ENCODE measurements at regions not wholly inside any gene's neighbourhood (a gene's known extent, or its start where the extent isn't known, plus 50 kb on each side); places are given as distances from the start of the nearest gene placed in this dataset.
"Not testable (repeated sequence)": the region's sequence is repeated elsewhere in the genome, so short reads cannot be mapped to it uniquely, and the experiment has no call there.

- H3K9me3 ChIP-seq (ENCODE audit: control insufficient read depth in 4 of 4, low read length in 3 of 4), result no peaks in the 10 kb centered on the region
- peaks cover 0 to 5% (median 0%) of the 10 kb centered on the region in 4 donors for H3K27me3 ChIP-seq (ENCODE audit: control insufficient read depth in 4 of 4, insufficient read depth in 4 of 4, low read length in 3 of 4)
- H3K27ac ChIP-seq (ENCODE audit: low read depth in 1 of 2, low read length in 2 of 2), result no peak overlapping the region
- no peak for DNase-seq (ENCODE audit: low spot score)
- H3K9ac ChIP-seq (ENCODE audit: low read depth in 1 of 2, low read length in 2 of 2), result no peak overlapping the region
- H3K36me3 ChIP-seq (ENCODE audit: control insufficient read depth in 4 of 4, insufficient read depth in 3 of 4, low read depth in 1 of 4, low read length in 3 of 4), result no peaks in the 10 kb centered on the region
- 87% methylated on average over 4 of the region's 4 CpGs for WGBS
- H3K4me1 ChIP-seq (ENCODE audit: control insufficient read depth in 4 of 4, insufficient read depth in 4 of 4, low read length in 3 of 4), result peaks cover 0 to 6% (median 4%) of the 10 kb centered on the region in 4 donors
- no peak for TF ChIP-seq CTCF (IDR thresholded peaks at IDR 0.05; ENCODE audit: low read depth, low read length, missing input control)
- TF ChIP-seq HNF4A (conservative IDR thresholded peaks at IDR 0.05), result no peak
- no peak for TF ChIP-seq RAD21 (IDR thresholded peaks at IDR 0.05)
- TF ChIP-seq MAX (IDR thresholded peaks at IDR 0.05), result no peak
- no peak for TF ChIP-seq FOXA2 (IDR thresholded peaks at IDR 0.05)
- TF ChIP-seq HNF4G (IDR thresholded peaks at IDR 0.05), result no peak
- TF ChIP-seq ATF3 (IDR thresholded peaks at IDR 0.05), result no peak
- TF ChIP-seq GABPA (IDR thresholded peaks at IDR 0.05 in 1 of 2, conservative IDR thresholded peaks at IDR 0.05 in 1 of 2), result no peak
- TF ChIP-seq FOXA1 (IDR thresholded peaks at IDR 0.05), result no peak
- TF ChIP-seq NR2F2 (IDR thresholded peaks at IDR 0.05), result no peak
- no peak for TF ChIP-seq REST (IDR thresholded peaks at IDR 0.05)
- TF ChIP-seq JUND (IDR thresholded peaks at IDR 0.05), result no peak
- TF ChIP-seq EGR1 (IDR thresholded peaks at IDR 0.05; ENCODE audit: low read depth in 2 of 2), result no peak
- no peak overlapping the region for H3K4me3 ChIP-seq (ENCODE audit: low read depth in 1 of 3, low read length in 3 of 3)
These were observed 69.3 kb upstream of the MED13 start for GRCh38 chr17:62134397-62134796.

- not testable (repeated sequence) for H3K36me3 ChIP-seq (ENCODE audit: control insufficient read depth in 4 of 4, insufficient read depth in 3 of 4, low read depth in 1 of 4, low read length in 3 of 4); DNase-seq (ENCODE audit: low spot score); H3K27ac ChIP-seq (ENCODE audit: low read depth in 1 of 2, low read length in 2 of 2); H3K27me3 ChIP-seq (ENCODE audit: control insufficient read depth in 4 of 4, insufficient read depth in 4 of 4, low read length in 3 of 4); H3K9ac ChIP-seq (ENCODE audit: low read depth in 1 of 2, low read length in 2 of 2); H3K4me3 ChIP-seq (ENCODE audit: low read depth in 1 of 3, low read length in 3 of 3); H3K4me1 ChIP-seq (ENCODE audit: control insufficient read depth in 4 of 4, insufficient read depth in 4 of 4, low read length in 3 of 4); H3K9me3 ChIP-seq (ENCODE audit: control insufficient read depth in 4 of 4, low read length in 3 of 4)
- WGBS, result 94% methylated on average over 6 of the region's 6 CpGs
These were observed 66.2 kb upstream of the MED13 start for GRCh38 chr17:62131271-62131670.

- TF ChIP-seq CTCF (IDR thresholded peaks at IDR 0.05; ENCODE audit: low read depth, low read length, missing input control) (no peak), MAX (IDR thresholded peaks at IDR 0.05) (no peak), TAF1 (conservative IDR thresholded peaks at IDR 0.05) (no peak), RXRA (IDR thresholded peaks at IDR 0.05) (no peak)
- Histone ChIP-seq H3K4me1 (ENCODE audit: control insufficient read depth in 4 of 4, insufficient read depth in 4 of 4, low read length in 3 of 4) (no peaks in the 10 kb centered on the region), H3K4me3 (ENCODE audit: low read depth in 1 of 3, low read length in 3 of 3) (no peak overlapping the region), H3K27ac (ENCODE audit: low read depth in 1 of 2, low read length in 2 of 2) (no peak overlapping the region), H3K9me3 (ENCODE audit: control insufficient read depth in 4 of 4, low read length in 3 of 4) (no peaks in the 10 kb centered on the region), H3K27me3 (ENCODE audit: control insufficient read depth in 4 of 4, insufficient read depth in 4 of 4, low read length in 3 of 4) (no peaks in the 10 kb centered on the region), H3K36me3 (ENCODE audit: control insufficient read depth in 4 of 4, insufficient read depth in 3 of 4, low read depth in 1 of 4, low read length in 3 of 4) (no peaks in the 10 kb centered on the region), H3K9ac (ENCODE audit: low read depth in 1 of 2, low read length in 2 of 2) (no peak overlapping the region)
- no peak for DNase-seq (ENCODE audit: low spot score)
- WGBS, result 93% methylated on average over 1 of the region's 1 CpG
These were observed 65.7 kb upstream of the MED13 start for GRCh38 chr17:62130739-62131138.
